Renal pelvis (tissue), 1 donor: ENCODE measurements at regions not wholly inside any gene's neighbourhood (a gene's known extent, or its start where the extent isn't known, plus 50 kb on each side); places are given as distances from the start of the nearest gene placed in this dataset.
"Not testable (repeated sequence)": the region's sequence is repeated elsewhere in the genome, so short reads cannot be mapped to it uniquely, and the experiment has no call there.

ENCODE experiments used
- DNase-seq: peaks from one replicate; pipeline ENCODE4 v3.0.0-alpha.2; 2013

DNA sequence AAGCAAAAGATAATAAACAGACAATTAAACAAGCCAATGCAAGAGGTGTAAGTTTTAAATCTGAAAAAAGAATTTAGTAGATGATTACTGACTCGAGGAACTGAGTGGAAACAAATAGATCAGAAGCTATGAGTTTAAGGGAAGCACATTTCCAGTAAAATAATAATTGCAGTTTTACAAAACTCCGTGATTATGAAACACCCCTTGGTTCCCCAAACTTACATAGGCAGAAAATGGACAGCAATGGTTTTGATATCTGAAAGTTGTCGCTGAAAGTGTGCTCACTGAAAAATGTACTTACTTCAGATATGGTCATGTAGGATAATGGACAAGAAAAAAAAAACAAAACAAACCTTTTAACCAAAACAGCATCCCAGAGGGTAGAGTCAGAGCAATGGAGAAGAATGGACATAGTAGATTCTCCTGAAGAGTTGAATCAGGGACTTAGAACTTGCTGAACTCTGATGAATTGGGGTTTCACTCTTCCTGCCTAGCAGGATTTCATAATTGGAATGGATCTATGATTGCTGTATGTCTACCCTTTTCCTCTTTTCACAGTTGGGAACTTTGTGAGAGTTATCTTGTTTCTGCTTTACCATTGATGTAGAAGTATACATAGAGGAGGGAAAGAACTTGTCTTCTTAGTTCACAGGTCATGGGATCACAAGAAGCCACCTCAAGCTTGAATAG is 305.6 kb upstream of the ZEB2 start:
- DNase-seq, result no peak

- no peak for DNase-seq
These were observed 304.6 kb upstream of the ZEB2 start for GRCh38 chr2:144824306-144825080.

DNA sequence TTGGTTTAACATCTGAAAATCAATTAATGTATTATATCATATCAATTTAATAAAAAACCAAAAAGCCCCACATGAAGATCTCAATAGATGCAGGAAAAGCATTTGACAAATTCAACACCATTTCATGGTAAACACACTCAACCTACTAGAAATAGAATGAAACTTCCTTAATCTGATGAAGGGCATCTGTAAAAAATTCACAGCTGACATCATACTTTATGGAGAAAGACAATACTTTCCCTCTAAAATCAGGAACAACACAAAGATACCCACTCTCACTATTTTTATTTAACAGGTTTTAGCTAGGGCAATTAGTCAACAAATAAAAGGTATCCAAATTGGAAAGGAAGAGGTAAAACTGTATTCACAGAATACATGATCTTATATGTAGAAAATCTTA is 303.0 kb upstream of the ZEB2 start:
- DNase-seq, result no peak

GRCh38 chr2:144812288-144812687 is 292.4 kb upstream of the ZEB2 start:
- no peak for DNase-seq

DNA sequence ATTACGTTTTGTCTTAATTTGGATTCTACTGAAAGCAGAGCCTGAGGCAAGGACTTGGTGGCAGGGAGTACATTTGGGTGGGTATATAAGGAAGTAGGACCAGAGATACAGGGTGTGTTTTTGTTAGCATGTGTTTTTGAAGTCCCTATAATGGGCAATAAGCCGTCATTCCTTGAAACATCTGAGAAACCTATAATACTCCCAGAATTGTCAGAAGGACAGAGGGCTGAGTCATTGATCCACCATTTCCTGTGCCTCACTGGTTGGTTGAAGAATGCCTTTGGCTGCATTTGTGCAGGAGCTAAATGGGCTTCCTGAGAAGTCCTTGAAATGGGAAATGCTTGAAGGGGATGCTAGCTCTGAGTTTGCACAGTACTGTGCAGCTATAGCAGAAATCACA is 281.8 kb upstream of the ZEB2 start:
- DNase-seq, result no peak

GRCh38 chr2:144801325-144801724 is 281.4 kb upstream of the ZEB2 start:
- DNase-seq, result no peak

- DNase-seq, result no peak
These were observed 279.1 kb upstream of the ZEB2 start for GRCh38 chr2:144798989-144799388.

GRCh38 chr2:144798034-144798433 is 278.1 kb upstream of the ZEB2 start:
- DNase-seq, result no peak

GRCh38 chr2:144796936-144797335 is 277.0 kb upstream of the ZEB2 start:
- peak; percentile 80 for DNase-seq

DNA sequence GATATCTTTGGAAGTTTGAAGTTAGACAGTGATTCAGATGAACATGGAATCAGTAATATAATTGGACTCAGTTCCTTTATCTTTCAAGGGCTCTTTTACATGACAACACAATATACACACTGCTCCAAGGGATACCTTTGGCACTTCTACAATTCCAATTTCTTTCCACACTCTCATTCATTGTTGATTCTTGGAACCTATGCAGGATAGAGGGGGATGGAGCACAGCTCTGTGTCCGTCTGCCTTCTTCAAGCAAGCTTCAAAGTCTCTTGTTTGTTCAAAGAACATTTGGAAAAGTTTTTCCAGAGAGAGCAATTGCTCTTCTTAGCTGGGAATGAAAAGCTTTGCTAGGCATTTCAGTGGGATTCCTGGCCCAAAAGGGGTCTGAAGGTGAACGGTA is 276.2 kb upstream of the ZEB2 start:
- no peak for DNase-seq

DNA sequence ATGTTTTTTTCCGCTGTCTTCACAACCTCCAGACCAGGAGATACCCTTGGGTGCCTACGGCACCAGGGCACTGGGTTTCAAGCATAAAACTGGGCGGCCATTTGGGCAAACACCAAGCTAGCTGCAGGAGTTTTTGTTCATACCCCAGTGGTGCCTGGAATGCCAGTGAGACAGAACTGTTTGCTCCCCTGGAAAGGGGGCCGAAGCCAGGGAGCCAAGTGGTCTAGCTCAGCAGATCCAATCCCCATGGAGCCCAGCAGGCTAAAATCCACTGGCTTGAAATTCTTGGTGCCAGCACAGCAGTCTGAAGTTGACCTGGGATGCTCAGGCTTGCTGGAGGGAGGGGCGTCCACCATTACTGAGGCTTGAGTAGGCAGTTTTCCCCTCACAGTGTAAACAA is 265.3 kb upstream of the ZEB2 start:
- no peak for DNase-seq

DNA sequence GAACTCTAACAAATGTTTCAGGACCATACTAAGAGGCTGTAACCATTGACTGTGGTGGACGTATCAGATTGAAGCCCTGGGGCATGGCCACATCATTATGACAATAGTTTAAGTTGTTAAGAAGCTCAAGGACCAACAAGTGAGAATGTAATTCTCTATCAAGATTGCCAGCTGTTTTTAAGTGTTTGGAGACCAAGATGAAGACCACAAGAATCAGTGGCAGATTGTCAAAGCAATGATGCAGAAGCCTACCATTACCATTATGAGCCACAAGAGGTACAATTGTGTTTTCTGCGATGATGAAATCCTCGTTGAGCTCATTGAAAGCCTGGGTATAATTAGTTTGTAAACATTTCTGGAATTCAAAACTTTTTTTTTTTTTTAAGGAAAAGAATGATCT is 261.1 kb upstream of the ZEB2 start:
- DNase-seq, result no peak

DNA sequence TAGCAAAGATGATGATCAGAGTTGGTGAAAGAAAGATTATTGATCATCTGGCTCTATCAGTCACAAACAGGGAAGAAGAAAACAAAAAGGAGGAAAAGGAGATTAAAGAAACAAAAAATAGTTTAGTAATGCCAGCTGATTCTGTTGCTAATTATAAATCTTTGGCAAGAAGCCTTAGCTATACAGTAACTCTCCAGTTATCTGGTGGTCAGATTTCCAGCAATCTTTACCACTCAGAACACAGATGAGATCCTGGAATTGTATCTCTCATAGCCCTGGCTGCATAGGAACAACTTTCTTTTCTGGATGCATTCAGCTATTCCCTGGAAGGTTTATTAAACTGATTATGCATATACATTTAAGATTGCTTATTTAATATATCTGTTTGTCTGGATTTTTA is 256.8 kb upstream of the ZEB2 start:
- no peak for DNase-seq

DNA sequence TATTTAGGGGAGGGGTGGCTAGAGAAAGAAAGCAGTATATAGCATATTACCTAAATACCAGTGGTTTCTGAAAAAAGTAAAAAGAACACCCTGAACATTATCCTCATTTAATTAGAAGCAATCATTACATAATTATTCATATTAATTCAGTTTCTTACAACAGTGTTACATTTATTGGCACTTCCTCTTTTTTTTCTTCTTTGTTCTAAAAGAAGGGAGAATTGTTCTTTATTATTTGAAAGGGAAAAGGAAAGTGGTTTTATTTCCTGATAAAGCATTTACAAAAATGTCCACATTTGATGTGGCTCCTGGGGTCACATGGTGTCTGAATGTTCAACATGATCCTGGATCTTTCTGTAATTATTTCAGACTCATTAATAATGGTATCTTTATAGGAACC is 254.9 kb upstream of the ZEB2 start:
- DNase-seq, result no peak

GRCh38 chr2:144771348-144771747 is 251.4 kb upstream of the ZEB2 start:
- no peak for DNase-seq

DNA sequence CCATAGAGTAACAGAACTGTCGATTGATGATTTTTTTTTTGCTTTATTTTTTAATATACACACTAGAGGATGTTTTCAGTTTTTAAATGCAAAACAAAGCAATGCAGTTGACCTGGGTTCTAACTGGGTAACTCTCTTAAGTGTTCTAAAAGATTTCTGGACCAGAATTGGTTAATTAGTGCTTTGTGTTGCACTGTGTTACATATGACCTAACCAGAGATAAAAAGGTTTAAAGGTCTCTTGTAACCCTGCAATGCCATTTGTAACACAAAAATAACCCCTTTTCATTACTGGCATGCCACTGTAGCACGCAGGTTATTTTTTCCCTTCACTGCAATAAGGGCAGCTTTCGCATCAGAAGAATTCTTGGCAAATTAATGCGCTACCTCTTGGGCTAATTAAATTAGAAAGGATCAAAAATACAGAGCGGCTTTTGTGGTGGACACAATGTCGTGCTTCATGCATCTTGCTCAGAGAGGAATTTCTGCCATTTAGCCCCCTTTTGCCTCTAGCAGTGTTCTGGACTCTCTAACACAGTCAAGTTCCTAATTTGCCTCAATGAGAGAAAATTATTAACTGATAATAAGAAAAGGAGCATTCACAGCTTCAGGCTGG is 250.8 kb upstream of the ZEB2 start:
- no peak for DNase-seq

GRCh38 chr2:144760939-144761338 is 241.0 kb upstream of the ZEB2 start:
- not testable (repeated sequence) for DNase-seq

DNA sequence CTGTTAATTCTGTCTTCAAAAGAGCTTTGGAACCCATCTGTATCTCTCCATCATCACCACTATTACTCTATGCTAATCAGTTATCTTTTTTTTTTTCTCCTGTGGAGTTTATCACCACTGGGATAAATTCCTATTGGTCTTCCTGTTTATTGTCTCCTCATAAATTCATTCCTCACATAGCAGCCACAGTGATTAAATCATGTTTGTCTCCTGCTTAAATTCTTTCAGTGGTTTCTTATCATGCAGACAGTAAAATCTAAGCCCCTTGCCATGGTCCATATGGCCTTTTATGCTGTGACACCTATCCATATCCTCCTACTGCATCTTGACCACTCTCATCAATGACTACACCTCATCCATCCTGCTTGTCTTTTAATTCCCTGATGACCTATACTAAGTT is 239.8 kb upstream of the ZEB2 start:
- no peak for DNase-seq

- DNase-seq, result not testable (repeated sequence)
These were observed 238.3 kb upstream of the ZEB2 start for GRCh38 chr2:144758196-144758595.

DNA sequence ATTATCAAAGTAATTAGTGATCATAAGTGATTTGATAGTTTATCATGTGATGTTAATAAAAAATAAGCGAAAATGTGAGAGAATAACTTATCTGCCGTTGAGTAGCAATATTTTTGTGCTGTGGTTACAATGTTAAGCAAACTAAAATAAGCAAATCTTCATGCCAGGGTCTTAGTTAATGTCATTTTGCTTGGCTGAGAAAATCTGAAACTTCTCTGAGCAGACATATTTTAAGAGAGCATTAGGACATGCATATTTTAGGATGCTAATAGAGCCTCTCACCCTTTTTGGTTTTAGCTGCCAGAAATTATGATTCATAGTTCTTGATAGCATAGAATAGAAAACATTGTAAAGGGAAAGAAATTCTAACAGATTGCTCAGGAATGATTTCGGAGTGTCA is 233.5 kb upstream of the ZEB2 start:
- no peak for DNase-seq

GRCh38 chr2:144751142-144751905 is 231.4 kb upstream of the ZEB2 start:
- no peak for DNase-seq

- no peak for DNase-seq
These were observed 229.3 kb upstream of the ZEB2 start for GRCh38 chr2:144749188-144749587.

DNA sequence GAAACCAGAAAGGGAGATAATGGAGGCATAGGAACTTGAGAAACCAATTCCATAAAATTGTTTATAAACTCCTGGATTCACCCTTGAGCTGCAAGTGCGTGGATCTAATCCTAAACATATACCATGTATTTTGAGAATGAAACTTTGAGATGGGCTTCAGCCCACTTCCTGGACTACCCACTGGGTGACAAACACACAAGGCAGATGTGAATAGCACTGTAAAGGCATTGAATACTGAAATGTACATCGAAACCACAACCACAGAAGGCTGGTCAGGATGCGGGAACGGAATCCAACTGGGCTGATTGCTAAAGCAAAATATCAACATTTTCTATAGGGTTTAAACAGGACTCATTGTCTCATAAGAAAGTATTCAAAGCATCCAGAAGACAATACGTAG is 228.5 kb upstream of the ZEB2 start:
- DNase-seq, result no peak
